ENCODE measurements at regions not wholly inside any gene's neighbourhood (a gene's known extent, or its start where the extent isn't known, plus 50 kb on each side); places are given as distances from the start of the nearest gene placed in this dataset.

GRCh38 chr5:158451203-158451992 lies 592.5 kb upstream of the CLINT1 start:
- TF ChIP-seq, protein P1, sequence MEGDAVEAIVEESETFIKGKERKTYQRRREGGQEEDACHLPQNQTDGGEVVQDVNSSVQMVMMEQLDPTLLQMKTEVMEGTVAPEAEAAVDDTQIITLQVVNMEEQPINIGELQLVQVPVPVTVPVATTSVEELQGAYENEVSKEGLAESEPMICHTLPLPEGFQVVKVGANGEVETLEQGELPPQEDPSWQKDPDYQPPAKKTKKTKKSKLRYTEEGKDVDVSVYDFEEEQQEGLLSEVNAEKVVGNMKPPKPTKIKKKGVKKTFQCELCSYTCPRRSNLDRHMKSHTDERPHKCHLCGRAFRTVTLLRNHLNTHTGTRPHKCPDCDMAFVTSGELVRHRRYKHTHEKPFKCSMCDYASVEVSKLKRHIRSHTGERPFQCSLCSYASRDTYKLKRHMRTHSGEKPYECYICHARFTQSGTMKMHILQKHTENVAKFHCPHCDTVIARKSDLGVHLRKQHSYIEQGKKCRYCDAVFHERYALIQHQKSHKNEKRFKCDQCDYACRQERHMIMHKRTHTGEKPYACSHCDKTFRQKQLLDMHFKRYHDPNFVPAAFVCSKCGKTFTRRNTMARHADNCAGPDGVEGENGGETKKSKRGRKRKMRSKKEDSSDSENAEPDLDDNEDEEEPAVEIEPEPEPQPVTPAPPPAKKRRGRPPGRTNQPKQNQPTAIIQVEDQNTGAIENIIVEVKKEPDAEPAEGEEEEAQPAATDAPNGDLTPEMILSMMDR (IDR thresholded peaks at IDR 0.05), result no peak
- no peak for TF ChIP-seq POLR2A (IDR thresholded peaks at IDR 0.05; ENCODE audit: low read depth)

Data from esophagus muscularis mucosa (tissue), 3 donors.